HG02642 (cell line): ENCODE measurements at regions not wholly inside any gene's neighbourhood (a gene's known extent, or its start where the extent isn't known, plus 50 kb on each side); places are given as distances from the start of the nearest gene placed in this dataset.

Source experiments
- ATAC-seq: cut with Tn5 transposase; IDR thresholded peaks from one replicate; pipeline ENCODE4 v1.9.1; 2021; ENCODE audit warnings: mild to moderate bottlenecking; ENCODE audit not compliant: unreplicated experiment, poor library complexity

DNA sequence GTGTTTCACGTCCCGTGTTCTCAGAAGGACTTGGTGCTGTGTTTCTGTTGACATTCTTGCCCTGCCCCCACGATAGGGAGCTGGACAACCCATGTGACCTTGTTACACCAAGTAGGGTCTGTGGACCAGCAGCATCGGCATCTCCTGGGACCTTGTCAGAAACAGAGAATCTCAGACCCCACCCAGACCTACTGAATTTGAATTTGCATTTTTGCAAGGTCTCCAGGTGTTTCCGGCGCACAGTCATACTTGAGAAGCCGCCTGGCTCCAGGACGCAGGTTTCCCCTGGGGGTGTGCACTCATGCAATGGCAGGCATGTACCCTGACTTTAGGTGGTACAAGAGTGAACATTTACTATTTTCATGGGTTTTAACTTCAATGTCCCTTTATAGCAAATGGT is 117.9 kb downstream of the TLE3 start:
- ATAC-seq = peak; percentile 87

GRCh38 chr15:69980341-69981059 is 117.2 kb downstream of the TLE3 start:
- ATAC-seq = peak; percentile 25

DNA sequence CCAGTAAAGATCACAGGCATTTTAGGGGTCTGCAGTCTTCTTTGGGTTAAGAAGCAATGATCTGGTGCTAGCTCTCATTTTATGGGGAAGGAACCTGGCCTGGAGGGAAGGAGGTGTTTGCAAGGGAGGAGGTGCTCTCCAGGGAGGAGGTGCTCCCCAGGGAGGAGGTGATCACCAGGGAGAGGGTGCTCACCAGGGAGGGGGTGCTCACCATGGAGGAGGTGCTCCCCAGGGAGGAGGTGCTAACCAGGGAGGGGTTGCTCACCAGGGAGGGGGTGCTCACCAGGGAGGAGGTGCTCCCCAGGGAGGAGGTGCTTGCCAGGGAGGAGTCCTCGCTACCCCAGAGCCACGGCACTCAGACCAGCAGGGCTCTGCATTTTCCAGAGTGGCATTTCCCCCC is 115.7 kb downstream of the TLE3 start:
- no peak for ATAC-seq

DNA sequence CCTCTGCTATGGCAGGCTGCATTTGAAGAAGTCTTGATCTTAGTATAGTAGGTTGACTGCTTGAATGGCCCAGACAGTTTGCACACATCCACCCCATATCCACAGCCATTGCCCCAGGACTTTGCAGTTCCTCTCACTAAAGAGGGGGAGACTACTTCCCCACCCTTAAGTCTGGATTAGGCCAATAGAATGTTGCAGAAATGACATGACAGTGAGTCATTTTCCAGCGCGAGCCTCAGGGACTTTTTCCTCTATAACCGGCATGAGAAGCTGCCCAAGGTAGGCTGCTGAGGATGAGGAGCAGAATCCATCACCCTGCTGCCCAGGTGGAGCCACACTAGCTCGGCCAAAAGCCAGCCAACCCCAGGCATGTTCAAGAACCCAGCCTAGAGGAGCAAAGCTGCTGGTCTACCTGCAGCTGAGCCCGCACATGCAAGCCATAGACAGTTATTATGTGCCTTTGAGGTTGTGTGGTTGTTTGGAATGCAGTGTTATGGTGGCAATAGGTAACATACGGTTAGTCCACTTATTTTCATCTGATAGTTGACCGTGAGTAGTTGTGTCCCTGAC is 113.9 kb downstream of the TLE3 start:
- no peak for ATAC-seq

DNA sequence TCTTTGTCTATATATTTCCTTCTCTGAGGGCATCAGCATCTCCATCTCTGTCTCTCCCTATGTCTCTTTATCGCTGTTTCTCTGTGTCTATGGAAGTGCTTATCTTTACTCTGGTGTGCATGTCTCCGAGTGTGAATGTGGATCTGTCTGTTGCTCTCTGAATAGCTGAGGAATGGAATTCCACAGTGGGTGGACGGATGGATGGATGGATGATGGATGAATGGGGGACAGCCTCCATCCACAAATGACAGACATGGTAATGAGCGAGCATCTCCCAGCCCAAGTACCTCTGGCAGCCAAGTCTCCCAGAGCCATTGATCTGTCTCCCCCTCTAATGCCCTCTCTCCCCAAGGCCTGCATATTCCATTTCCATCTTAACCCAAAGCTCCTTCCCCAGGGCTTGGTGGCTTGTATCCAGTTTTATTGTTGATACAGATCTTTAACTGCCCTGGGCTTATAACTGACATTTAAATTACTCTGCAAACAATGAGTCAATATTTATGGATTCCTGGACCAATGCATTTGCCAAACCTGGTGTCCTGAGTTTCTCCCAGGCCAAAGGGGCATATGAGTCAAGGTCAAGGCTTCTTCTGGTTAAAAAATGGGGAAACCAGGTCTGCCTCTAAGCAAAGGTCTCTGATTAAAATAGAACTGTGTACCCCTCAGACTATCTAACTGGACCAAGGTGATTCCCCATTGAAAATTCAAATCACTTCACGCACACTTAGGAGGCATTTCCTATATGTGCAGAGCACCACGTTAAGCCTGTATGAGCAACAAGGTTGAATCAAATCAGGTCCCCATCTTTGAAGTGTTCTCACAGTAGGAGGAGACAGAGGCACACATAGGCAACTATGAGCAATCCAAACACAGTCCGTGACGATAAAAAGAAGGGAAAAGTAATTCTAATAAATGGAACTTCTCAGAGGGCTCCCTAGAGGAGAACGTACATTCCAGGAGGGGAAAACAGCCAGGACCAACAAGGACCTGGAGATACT is 109.9 kb downstream of the TLE3 start:
- ATAC-seq = no peak

GRCh38 chr15:69988541-69989225 is 109.0 kb downstream of the TLE3 start:
- no peak for ATAC-seq

DNA sequence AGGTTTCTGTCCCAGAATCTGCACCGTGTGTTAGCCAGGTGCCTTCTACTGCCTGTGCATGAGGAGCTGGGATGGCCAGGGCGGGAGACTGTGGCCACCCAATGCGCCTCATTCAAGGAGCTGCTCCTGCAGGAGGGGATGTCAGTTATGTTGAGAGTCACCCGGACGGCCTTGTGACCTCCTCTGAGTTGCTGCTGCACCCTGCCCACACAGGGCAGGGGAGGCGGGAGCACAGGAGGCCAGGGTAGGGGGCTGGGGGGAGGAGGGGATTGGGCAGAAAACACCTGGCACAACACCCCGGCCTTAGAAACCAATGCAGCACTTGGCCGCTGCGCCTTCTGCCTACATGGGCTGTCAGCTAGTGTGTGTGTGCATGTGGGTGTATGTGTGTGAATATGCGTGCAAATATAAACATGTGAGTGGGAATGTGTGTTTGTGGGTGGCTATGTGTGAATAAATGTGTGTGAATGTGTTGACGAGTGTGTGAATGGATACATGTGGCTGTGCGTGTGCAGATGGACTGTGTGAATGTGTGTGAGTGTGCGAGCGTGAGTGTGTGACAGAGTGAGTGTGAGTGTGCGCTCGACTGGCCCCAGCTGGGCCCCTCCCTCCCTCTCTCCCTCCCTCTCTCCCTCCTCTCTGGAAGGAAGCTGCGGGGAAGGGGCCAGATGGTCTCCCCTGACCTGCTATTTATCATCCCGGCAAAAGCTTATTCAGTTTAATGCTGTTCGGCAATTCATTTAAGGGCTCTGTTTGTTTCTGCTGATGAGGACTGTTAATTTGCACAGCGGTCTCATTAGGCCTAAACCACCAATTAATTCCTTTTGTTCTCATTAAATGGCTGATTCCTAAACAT is 106.9 kb downstream of the TLE3 start:
- no peak for ATAC-seq

- no peak for ATAC-seq
Observed at GRCh38 chr15:69991551-69991980, 106.2 kb downstream of the TLE3 start.

DNA sequence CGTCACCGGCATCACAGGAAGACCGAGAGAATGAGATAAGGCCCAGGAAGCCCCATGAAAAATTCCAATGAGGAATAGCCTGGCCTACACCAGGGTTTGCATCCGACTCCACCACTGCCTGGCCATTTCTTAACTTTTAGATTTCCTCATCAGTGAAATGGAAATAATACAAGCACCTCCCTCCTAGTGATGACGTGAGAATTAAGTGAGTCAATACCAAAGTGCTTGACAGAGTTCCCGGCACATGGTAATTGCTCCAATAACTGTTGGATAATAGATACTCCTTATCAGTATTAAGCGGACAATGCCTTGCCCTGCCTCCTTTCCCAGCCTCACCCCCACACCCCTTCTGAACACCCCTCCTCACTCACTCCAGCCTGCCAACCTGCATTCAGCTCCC is 105.4 kb downstream of the TLE3 start:
- no peak for ATAC-seq

GRCh38 chr15:69994429-69995205 is 103.1 kb downstream of the TLE3 start:
- ATAC-seq = no peak

DNA sequence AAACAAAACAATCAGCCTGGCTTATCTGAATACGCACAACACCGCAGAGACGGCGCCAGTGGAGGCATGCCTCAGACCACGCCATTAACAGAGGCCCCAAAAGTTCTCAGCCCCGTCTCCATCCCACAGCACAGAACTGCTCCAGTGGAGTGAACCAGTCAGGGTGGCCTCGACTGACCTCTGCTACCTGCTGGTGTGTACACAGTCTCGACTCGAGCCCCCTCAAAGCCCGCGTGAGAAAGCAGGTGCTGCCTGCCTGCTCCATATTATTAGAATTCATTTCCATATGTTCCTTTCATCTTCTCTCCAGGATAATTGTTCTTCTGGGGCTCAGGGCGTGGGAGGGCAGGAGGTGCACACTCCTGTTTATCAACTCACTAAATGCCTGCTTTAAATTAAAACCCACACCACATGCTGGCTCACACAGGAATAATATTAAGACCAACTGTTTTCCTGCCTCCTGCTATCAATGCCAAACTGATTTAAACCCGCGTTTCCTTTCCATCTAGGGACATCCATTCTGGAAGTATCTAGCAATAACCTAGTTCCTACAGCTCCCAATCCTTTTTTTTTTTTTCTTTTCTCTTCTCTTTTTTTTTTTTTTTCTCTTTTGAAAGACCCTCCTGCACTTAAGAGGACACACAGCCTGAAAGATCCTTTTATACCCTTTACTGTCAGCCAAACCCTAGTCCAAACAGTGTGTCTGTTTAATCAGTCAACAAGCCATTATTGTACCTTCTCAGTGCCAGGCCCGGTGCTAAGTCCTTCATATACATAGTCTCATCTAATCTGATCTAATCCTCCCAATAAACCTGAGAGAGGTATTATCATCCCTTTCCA is 101.2 kb downstream of the TLE3 start:
- no peak for ATAC-seq

- no peak for ATAC-seq
Observed at GRCh38 chr15:69997161-69997485, 100.6 kb downstream of the TLE3 start.
